Smooth muscle cell of the brain vasculature (primary cell): ENCODE measurements at regions not wholly inside any gene's neighbourhood (a gene's known extent, or its start where the extent isn't known, plus 50 kb on each side); places are given as distances from the start of the nearest gene placed in this dataset.

ENCODE experiments used
- DNase-seq: peaks from one replicate; pipeline ENCODE4 v3.0.0-alpha.2; 2012; ENCODE audit warnings: low read depth, low spot score

GRCh38 chr9:12640866-12641636 is 52.1 kb upstream of the TYRP1 start:
- DNase-seq = no peak
